Right lobe of liver (tissue), 4 donors: ENCODE measurements at regions not wholly inside any gene's neighbourhood (a gene's known extent, or its start where the extent isn't known, plus 50 kb on each side); places are given as distances from the start of the nearest gene placed in this dataset.

Experiments used
- CTCF ChIP-seq, 4 donors: fragments of 200-600 bp in 3 of 4; fragments of 450-650 bp in 1 of 4; IDR thresholded peaks; one replicate each; pipeline versions ENCODE4 v1.5.1 to v1.8.0; 2016 to 2022; ENCODE audit warnings: antibody characterized with exemption in 4 of 4, mild to moderate bottlenecking in 2 of 4
- POLR2A ChIP-seq: fragments of 450-650 bp; IDR thresholded peaks from one replicate; pipeline ENCODE4 v1.6.1; 2017; ENCODE audit warnings: antibody characterized with exemption, mild to moderate bottlenecking
- donor health status: DM: no; HTN: no; CAD: no.
- donor health status: DM: no; HTN: no; CAD: no.
- donor health status: DM: no; HTN: yes; CAD: no.

GRCh38 chr10:126731610-126731990, 61.1 kb upstream of the C10orf90 start:
- TF ChIP-seq POLR2A (no peak), CTCF (IDR thresholded peaks at IDR 0.05) (no peak)
